Natural killer cell (primary cell): ENCODE measurements at regions not wholly inside any gene's neighbourhood (a gene's known extent, or its start where the extent isn't known, plus 50 kb on each side); places are given as distances from the start of the nearest gene placed in this dataset.

ENCODE experiments used
- ATAC-seq, 3 donors: fragments of 150-1000 bp in 2 of 3; fragments of 200-7000 bp in 1 of 3; cut with Tn5 transposase; 1 replicate in 1 of 3; 2 replicates in 2 of 3; pipeline ENCODE4 v1.10.0; 2021; ENCODE audit warnings: mild to moderate bottlenecking in 2 of 3, moderate library complexity in 2 of 3
- DNase-seq, 2 donors: peaks; one replicate each; pipeline versions ENCODE4 v3.0.0 to v3.0.0-alpha.2; 2013 to 2021; ENCODE audit warnings: mixed read lengths in 1 of 2
- H3K27ac ChIP-seq: one replicate; pipeline ENCODE4 v1.5.1; 2013; ENCODE audit warnings: mild to moderate bottlenecking, low read length
- H3K27me3 ChIP-seq: one replicate; pipeline ENCODE4 v1.6.1; 2013; ENCODE audit warnings: low read length; ENCODE audit not compliant: control insufficient read depth, insufficient read depth
- H3K36me3 ChIP-seq: one replicate; pipeline ENCODE4 v1.6.1; 2013; ENCODE audit warnings: low read length; ENCODE audit not compliant: control insufficient read depth, insufficient read depth
- H3K4me1 ChIP-seq: one replicate; pipeline ENCODE4 v1.6.1; 2013; ENCODE audit warnings: low read length; ENCODE audit not compliant: control insufficient read depth, insufficient read depth
- H3K4me3 ChIP-seq: one replicate; pipeline ENCODE4 v1.5.1; 2013; ENCODE audit warnings: low read length
- H3K9me3 ChIP-seq: one replicate; pipeline ENCODE4 v1.6.1; 2013; ENCODE audit warnings: low read length; ENCODE audit not compliant: control insufficient read depth, insufficient read depth
- H3K27ac Mint-ChIP-seq, 2 donors: one replicate each; pipeline ENCODE4 v1.8.0; 2022; ENCODE audit warnings: mild to moderate bottlenecking in 2 of 2, mixed read lengths in 2 of 2, moderate library complexity in 1 of 2
- H3K27me3 Mint-ChIP-seq, 2 donors: one replicate each; pipeline ENCODE4 v1.8.0; 2022; ENCODE audit warnings: low read depth in 2 of 2, mixed read lengths in 2 of 2
- H3K36me3 Mint-ChIP-seq: one replicate; pipeline ENCODE4 v1.8.0; 2022; ENCODE audit warnings: mixed read lengths
- H3K4me1 Mint-ChIP-seq, 2 donors: one replicate each; pipeline ENCODE4 v1.8.0; 2022; ENCODE audit warnings: mixed read lengths in 2 of 2
- H3K4me3 Mint-ChIP-seq: one replicate; pipeline ENCODE4 v1.8.0; 2022; ENCODE audit warnings: mild to moderate bottlenecking, moderate library complexity, mixed read lengths
- H3K9me3 Mint-ChIP-seq, 2 donors: one replicate each; pipeline ENCODE4 v1.8.0; 2022; ENCODE audit warnings: mixed read lengths in 2 of 2
- CTCF ChIP-seq: fragments of 200-600 bp; IDR thresholded peaks from one replicate; pipeline ENCODE4 v1.8.0; 2022; ENCODE audit warnings: antibody characterized with exemption
- WGBS: methylation state at CpG from one replicate; pipeline ENCODE4 v1.1.7; 2013; ENCODE audit warnings: missing lambda C conversion rate; ENCODE audit not compliant: insufficient coverage; 5-methylcytosine and 5-hydroxymethylcytosine counted together
- intact Hi-C: fragments of 100-400 bp; cut with micrococcal nuclease; formaldehyde crosslinking; loops from one replicate; pipeline ENCODE4 v1.14.2; 2022

DNA sequence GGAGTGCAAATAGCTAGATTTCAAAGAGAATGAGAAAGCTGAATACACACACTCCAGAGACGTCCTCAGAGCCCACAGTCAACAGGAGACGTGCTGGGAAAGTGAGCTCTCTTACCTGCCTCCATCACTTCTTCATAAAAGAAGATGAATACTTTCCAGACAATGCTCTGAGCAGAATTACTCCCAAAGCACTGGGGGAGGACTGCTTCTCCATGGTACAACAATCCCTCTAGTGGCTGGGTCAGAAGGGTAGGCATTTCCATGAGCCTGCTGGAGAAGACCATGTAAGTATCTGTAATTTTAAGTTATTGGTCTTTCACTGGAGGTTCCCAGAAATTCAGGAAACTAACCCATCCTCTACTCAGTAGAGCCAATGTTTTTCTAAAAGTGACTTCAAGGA is 190.3 kb downstream of the RBM43 start:
- Mint-ChIP-seq H3K4me3 (no peak overlapping the region), H3K9me3 (peaks cover 2 to 5% of the 10 kb centered on the region in 2 donors), H3K27me3 (peaks cover 6 to 7% of the 10 kb centered on the region in 2 donors), H3K36me3 (no peaks in the 10 kb centered on the region), H3K27ac (no peak overlapping the region), H3K4me1 (no peaks in the 10 kb centered on the region)
- no peaks in the 10 kb centered on the region for H3K4me1 ChIP-seq
- H3K27me3 ChIP-seq, result no peaks in the 10 kb centered on the region
- DNase-seq, result no peak
- ATAC-seq, result no peak
- no peaks in the 10 kb centered on the region for H3K9me3 ChIP-seq
- intact Hi-C loops, result no loop called here
- no peaks in the 10 kb centered on the region for H3K36me3 ChIP-seq
- no peak overlapping the region for H3K27ac ChIP-seq
- TF ChIP-seq CTCF, result no peak
- H3K4me3 ChIP-seq, result no peak overlapping the region
- 65% methylated on average over 2 of the region's 2 CpGs for WGBS

DNA sequence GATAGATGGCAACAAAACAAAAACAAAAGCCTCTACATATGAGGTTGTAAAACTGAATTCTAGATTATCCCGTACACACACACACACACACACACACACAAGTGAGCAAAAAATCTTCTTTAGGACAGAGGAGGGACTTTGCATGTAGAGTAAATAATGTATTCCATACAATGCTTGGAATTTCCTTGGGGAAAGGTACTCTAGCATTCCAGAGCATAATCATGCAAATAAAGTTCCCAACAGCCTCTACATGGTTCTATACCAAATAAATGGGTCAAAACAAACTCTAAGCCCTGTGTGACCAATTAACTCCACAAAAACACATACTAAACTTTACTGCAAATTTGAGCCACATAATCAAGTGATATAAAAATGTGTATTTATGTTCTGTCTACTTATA is 191.4 kb downstream of the RBM43 start:
- H3K27ac Mint-ChIP-seq, result no peak overlapping the region
- no peaks in the 10 kb centered on the region for H3K36me3 Mint-ChIP-seq
- WGBS, result no CpG with 5 or more reads among the region's 1 CpG
- Histone ChIP-seq H3K27me3 (no peaks in the 10 kb centered on the region), H3K36me3 (no peaks in the 10 kb centered on the region), H3K9me3 (no peaks in the 10 kb centered on the region), H3K4me3 (no peak overlapping the region), H3K27ac (no peak overlapping the region), H3K4me1 (no peaks in the 10 kb centered on the region)
- DNase-seq, result no peak
- intact Hi-C loops, result no loop called here
- H3K4me3 Mint-ChIP-seq, result no peak overlapping the region
- peaks cover 4 to 6% of the 10 kb centered on the region in 2 donors for H3K27me3 Mint-ChIP-seq
- ATAC-seq, result no peak
- no peak for TF ChIP-seq CTCF
- no peaks in the 10 kb centered on the region for H3K4me1 Mint-ChIP-seq
- H3K9me3 Mint-ChIP-seq, result peaks cover 2 to 5% of the 10 kb centered on the region in 2 donors

- Histone ChIP-seq H3K36me3 (no peaks in the 10 kb centered on the region), H3K9me3 (no peaks in the 10 kb centered on the region), H3K4me3 (no peak overlapping the region), H3K27me3 (no peaks in the 10 kb centered on the region), H3K27ac (no peak overlapping the region), H3K4me1 (no peaks in the 10 kb centered on the region)
- intact Hi-C loops, result no loop called here
- H3K36me3 Mint-ChIP-seq, result no peaks in the 10 kb centered on the region
- 83% methylated on average over 5 of the region's 8 CpGs for WGBS
- H3K27ac Mint-ChIP-seq, result no peak overlapping the region
- H3K9me3 Mint-ChIP-seq, result no peaks in the 10 kb centered on the region
- TF ChIP-seq CTCF, result no peak
- H3K4me3 Mint-ChIP-seq, result no peak overlapping the region
- no peaks in the 10 kb centered on the region for H3K4me1 Mint-ChIP-seq
- ATAC-seq (no peak), DNase-seq (no peak)
- H3K27me3 Mint-ChIP-seq, result peaks cover 0 to 6% of the 10 kb centered on the region in 2 donors
Measured at GRCh38 chr2:151067658-151068369, 193.8 kb downstream of the RBM43 start.

DNA sequence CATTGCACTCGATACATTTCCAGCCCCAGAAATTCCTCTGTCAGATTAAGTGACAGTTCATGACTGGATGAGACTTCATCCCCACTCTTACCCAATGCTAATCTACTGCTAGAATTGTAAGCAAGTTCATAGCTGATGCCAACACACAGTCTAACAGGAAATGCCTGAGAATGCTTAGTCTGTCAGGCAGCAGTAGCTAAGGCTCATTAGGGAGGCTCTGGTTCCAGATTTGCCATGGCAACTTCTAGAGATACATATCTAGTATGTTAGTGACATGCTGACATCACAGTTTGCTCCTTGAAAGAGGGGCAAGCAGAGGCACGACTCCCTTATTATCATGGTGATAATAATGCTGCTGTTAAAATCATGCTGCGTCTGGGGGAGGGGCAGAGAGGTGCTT is 198.4 kb downstream of the RBM43 start:
- no peaks in the 10 kb centered on the region for H3K4me1 ChIP-seq
- Mint-ChIP-seq H3K27me3 (peaks cover under 1 to 2% of the 10 kb centered on the region in 2 donors), H3K4me3 (no peak overlapping the region), H3K27ac (no peak overlapping the region), H3K36me3 (no peaks in the 10 kb centered on the region), H3K9me3 (no peaks in the 10 kb centered on the region), H3K4me1 (no peaks in the 10 kb centered on the region)
- no peak overlapping the region for H3K4me3 ChIP-seq
- H3K27ac ChIP-seq, result no peak overlapping the region
- DNase-seq (no peak), ATAC-seq (no peak)
- no peaks in the 10 kb centered on the region for H3K36me3 ChIP-seq
- H3K9me3 ChIP-seq, result no peaks in the 10 kb centered on the region
- WGBS, result 61% methylated on average over 3 of the region's 3 CpGs
- no peaks in the 10 kb centered on the region for H3K27me3 ChIP-seq
- TF ChIP-seq CTCF, result no peak
- intact Hi-C loops, result no loop called here
